Endothelial cell of umbilical vein (primary cell): ENCODE measurements at regions not wholly inside any gene's neighbourhood (a gene's known extent, or its start where the extent isn't known, plus 50 kb on each side); places are given as distances from the start of the nearest gene placed in this dataset.

Experiments used
- EZH2 ChIP-seq: IDR thresholded peaks from 2 replicates; pipeline ENCODE4 v1.6.1; 2012; ENCODE audit warnings: borderline replicate concordance, low read depth, mild to moderate bottlenecking, moderate library complexity, low read length, inconsistent platforms; ENCODE audit not compliant: severe bottlenecking
- POLR2A ChIP-seq: IDR thresholded peaks from 2 replicates; pipeline ENCODE4 v1.6.1; 2012; ENCODE audit warnings: low read depth, mild to moderate bottlenecking, control low read depth, low read length
- TF ChIP-seq, protein P1 (sequence below), 2 donors: IDR thresholded peaks; 1 replicate in 1 of 2; 2 replicates in 1 of 2; pipeline ENCODE4 v1.5.1; 2011; ENCODE audit warnings: low read length in 2 of 2, mild to moderate bottlenecking in 2 of 2, moderate library complexity in 2 of 2, control low read depth in 1 of 2, inconsistent platforms in 1 of 2, low read depth in 1 of 2; ENCODE audit not compliant: insufficient read depth in 1 of 2; ENCODE audit errors: extremely low read depth in 1 of 2

DNA sequence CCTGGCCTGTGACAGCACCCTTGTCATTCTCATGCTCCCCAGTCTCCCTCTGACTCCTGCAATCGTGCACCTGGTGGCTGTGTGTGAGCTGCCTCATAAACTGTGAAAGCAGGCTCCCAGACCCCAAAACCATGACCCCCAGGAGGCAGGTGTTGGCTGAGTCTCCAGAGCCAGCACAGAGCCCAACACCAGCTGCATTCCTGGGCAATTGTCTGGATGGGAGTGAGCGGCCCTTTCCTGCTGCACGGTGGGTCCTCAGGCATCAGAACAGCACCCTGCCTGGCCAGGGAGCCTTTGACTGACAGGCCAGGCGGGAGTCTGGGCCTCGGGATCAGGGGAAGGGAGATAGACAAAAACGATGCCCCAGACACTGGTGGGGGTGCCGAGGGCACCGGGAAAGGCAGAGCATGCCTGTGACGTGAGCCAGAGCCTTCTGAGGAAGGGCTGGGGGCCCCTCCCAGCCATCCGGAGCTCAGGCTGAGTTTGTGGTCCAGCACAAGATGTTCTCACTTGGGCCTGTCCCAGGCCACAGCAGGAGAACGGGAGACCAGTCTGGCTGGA lies 135.1 kb upstream of the GPC1 start:
- TF ChIP-seq, protein P1, sequence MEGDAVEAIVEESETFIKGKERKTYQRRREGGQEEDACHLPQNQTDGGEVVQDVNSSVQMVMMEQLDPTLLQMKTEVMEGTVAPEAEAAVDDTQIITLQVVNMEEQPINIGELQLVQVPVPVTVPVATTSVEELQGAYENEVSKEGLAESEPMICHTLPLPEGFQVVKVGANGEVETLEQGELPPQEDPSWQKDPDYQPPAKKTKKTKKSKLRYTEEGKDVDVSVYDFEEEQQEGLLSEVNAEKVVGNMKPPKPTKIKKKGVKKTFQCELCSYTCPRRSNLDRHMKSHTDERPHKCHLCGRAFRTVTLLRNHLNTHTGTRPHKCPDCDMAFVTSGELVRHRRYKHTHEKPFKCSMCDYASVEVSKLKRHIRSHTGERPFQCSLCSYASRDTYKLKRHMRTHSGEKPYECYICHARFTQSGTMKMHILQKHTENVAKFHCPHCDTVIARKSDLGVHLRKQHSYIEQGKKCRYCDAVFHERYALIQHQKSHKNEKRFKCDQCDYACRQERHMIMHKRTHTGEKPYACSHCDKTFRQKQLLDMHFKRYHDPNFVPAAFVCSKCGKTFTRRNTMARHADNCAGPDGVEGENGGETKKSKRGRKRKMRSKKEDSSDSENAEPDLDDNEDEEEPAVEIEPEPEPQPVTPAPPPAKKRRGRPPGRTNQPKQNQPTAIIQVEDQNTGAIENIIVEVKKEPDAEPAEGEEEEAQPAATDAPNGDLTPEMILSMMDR (IDR thresholded peaks at IDR 0.05; ENCODE audit: extremely low read depth in 1 of 2, insufficient read depth in 1 of 2, low read depth in 1 of 2, low read length in 2 of 2), result no peak
- TF ChIP-seq POLR2A (no peak), EZH2 (no peak)
